GM18511 (cell line): ENCODE measurements at regions not wholly inside any gene's neighbourhood (a gene's known extent, or its start where the extent isn't known, plus 50 kb on each side); places are given as distances from the start of the nearest gene placed in this dataset.

Experiments
- ATAC-seq: cut with Tn5 transposase; IDR thresholded peaks from one replicate; pipeline ENCODE4 v1.9.1; 2021; ENCODE audit warnings: mild to moderate bottlenecking, moderate library complexity; ENCODE audit not compliant: unreplicated experiment

GRCh38 chr4:146029939-146030710 lies 91.5 kb upstream of the ZNF827 start:
- peak; percentile 82 for ATAC-seq

GRCh38 chr4:146029147-146029546 lies 90.5 kb upstream of the ZNF827 start:
- peak; percentile 63 for ATAC-seq

GRCh38 chr4:146027761-146028160 lies 89.1 kb upstream of the ZNF827 start:
- ATAC-seq: no peak

- ATAC-seq: peak; percentile 99
Measured at GRCh38 chr4:146023334-146023967, 84.8 kb upstream of the ZNF827 start.

GRCh38 chr4:146022541-146022940 lies 83.9 kb upstream of the ZNF827 start:
- ATAC-seq: no peak

GRCh38 chr4:146018247-146018646 lies 79.6 kb upstream of the ZNF827 start:
- no peak for ATAC-seq

GRCh38 chr4:146004730-146005129 lies 66.1 kb upstream of the ZNF827 start:
- no peak for ATAC-seq

- ATAC-seq: no peak
Measured at GRCh38 chr4:145988628-145989027, 50.0 kb upstream of the ZNF827 start.
